NB4 (cell line): ENCODE measurements at regions not wholly inside any gene's neighbourhood (a gene's known extent, or its start where the extent isn't known, plus 50 kb on each side); places are given as distances from the start of the nearest gene placed in this dataset.

Experiments
- CTCF ChIP-seq: IDR thresholded peaks from one replicate; pipeline ENCODE4 v1.5.1; 2012; ENCODE audit warnings: low read depth, low read length
- MYC ChIP-seq: IDR thresholded peaks from 2 replicates; pipeline ENCODE4 v1.6.1; 2011; ENCODE audit warnings: low read depth, low read length
- POLR2A ChIP-seq: IDR thresholded peaks from 2 replicates; pipeline ENCODE4 v1.6.1; 2011; ENCODE audit warnings: mild to moderate bottlenecking; ENCODE audit not compliant: insufficient read length; ENCODE audit errors: extremely low read depth
- TF ChIP-seq, protein P1 (sequence below): IDR thresholded peaks from 2 replicates; pipeline ENCODE4 v1.6.1; 2011; ENCODE audit warnings: low read depth, low read length

- TF ChIP-seq CTCF (no peak), POLR2A (no peak), MYC (no peak)
- TF ChIP-seq, protein P1, sequence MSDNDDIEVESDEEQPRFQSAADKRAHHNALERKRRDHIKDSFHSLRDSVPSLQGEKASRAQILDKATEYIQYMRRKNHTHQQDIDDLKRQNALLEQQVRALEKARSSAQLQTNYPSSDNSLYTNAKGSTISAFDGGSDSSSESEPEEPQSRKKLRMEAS = no peak
Observed at GRCh38 chr2:9100080-9100876, 96.8 kb upstream of the MBOAT2 start.
